HPDE6-E6E7 (cell line): ENCODE measurements at regions not wholly inside any gene's neighbourhood (a gene's known extent, or its start where the extent isn't known, plus 50 kb on each side); places are given as distances from the start of the nearest gene placed in this dataset.

Source experiments
- DNase-seq: peaks from one replicate; pipeline ENCODE4 v3.0.0; 2011; ENCODE audit warnings: missing footprints; ENCODE audit errors: extremely low spot score

DNA sequence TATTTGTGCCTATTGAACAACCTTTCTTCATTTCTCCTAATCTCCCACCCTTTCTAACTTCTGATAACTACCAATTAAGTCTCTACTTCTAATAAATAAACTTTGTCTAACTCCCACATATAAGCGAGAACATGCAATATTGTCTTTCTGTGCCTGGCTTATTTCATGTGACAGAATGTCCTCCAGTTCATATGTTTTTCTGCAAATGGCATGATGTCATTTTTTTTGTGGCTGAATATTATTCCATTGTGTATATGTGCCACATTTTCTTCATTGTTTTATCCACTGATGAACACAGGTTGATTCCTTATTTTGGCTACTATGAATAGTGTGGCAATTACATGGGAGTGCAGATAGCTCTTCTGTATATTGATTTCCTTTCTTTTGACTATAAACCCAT is 1041.5 kb upstream of the MANEA start:
- no peak for DNase-seq

DNA sequence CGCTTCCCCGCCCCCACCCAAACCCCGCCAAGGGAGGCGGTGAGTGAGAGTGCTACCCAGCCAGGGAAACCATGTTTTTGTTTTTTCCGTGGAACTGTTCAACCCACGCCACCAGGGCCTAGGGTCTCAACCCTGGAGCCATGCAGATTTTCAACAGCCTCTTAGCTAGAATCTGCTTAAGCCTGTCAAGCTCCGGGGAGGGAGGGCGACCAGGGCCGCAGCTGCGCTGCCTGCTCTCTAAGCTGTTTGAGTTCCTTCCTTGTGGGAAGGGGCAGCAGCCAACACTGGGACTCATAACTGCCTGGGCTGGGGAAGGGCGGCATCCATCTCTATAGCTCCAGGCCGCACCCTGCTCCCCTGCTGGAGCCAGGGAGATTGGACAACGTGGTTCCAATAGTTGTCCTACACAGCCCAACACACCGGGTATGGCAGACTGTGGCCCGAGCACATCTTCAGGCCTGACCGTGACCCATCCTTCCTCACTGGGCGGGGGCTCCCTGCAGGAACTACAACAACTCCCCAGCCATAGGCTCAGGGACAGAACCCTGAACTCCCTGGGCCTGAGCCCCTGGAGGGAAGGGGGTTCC is 1065.7 kb upstream of the MANEA start:
- no peak for DNase-seq

- DNase-seq: no peak
Measured at GRCh38 chr6:94510877-94511276, 1066.5 kb upstream of the MANEA start.

DNA sequence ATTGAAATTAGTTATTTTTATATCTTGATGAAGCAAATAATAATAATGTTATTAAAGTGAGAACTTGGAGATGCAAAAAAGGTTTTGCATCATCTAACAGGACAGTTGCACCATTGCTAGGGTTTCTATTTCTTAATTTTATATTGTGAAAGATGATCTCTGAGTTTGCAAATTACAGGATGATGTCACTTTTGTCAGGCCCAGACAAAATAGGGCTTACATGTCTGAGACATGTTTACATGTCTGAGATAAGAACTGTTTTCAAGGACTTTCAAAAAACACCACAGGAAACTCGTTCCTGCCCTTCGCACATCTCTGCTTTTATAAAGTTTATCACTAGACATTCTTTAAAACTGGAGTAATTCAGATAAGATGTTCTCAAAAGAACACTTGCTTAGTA is 1075.8 kb upstream of the MANEA start:
- no peak for DNase-seq

DNA sequence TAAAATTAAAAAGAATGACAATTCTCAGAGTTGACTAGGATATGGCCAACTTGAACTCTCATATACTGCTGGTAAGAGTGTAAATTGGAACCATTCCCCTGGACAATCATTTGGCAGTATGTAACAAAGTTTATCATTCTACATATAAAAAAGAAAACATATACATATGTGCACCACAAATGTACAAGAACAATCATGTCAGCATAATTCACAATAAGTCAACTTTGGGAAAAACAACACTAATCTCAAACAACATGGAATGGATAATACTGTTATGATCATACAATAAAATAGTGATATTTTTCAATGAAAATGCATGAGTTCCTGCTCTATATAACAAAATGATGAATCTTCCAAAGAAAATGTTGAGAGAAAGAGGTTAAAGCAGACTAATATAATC is 1078.7 kb upstream of the EPHA7 start:
- DNase-seq: no peak

- no peak for DNase-seq
Measured at GRCh38 chr6:94494500-94494899, 1075.1 kb upstream of the EPHA7 start.

DNA sequence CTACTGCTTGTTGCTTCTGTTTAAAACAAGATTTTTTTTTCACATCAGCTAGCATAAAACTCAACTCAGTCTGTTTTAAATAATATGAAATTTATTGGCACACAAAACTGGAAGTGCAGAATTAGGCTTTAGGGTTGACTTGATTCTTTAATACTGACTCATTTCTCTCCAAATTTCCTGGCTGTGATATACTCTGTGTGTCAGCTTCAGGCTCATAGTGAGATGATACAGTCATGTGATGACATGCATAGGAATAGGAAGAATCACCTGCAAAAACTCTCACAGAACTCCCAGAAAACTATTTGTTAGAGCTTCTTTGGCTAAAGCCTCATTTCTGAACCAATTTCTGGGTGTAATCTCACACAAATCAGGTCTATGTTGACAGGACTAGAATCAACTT is 1068.0 kb upstream of the EPHA7 start:
- DNase-seq: peak; percentile 7

DNA sequence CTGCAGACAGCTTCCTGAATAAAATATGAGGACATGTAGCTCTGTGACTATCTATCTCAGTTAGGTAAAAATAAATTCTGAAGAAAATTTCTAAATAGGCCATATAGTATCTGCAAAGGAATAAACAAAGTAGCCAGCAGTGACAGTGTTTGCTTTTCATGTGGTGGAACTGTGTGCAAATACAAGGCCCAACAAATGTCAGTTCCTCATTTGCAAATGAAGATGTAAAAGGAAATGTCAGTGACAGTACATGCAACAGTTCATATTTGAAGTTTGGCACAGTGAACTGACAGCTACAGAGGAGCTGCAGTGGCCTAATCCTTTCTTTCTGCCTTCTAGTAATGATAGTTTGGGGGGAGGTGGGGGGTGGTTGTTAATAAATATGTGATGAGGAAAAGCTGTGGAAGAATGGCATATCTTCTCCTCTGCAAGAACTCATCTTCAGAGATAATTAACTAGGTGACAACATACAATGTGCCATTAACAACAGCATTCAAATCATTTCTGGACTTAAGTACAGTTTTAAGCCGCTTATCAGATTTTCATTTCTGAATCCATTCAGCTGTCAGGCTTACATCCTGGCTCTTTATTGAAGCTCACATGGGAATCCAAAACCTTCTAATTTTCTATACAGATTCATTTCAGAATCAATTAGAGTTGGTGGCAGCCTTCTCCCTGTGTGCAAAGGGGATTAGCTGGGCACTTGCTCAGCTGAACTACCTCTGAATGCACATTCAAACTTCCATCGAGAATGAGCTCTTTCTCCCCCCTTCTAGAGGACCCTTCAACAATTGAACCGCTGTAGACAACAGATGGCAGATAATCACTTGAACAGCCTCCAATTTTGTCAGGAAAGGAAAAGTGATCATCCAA is 1059.0 kb upstream of the EPHA7 start:
- no peak for DNase-seq

GRCh38 chr6:94468830-94469229 is 1049.5 kb upstream of the EPHA7 start:
- DNase-seq: no peak

DNA sequence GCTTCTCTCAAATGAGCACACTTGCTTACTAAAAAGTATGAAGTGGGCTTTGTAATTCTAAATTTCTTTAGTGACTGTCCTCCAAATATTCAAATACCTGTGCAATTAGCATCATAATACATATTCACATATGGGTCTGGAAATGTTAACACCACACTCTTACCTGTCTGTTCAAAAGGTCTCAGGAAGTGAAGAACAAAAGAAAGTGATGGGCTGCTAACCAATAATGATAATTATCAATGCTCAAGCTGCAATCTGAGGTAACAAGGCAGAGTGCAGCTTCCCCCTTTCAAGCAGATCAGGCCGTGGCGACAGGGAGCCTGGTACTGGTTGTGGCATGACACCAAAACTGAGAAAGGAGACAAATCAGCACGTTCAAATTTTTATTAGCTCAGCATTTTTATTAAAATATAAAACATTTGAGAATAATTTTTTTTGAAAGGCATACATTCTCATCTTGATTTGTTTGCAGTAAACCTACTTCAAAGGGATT is 1044.7 kb upstream of the EPHA7 start:
- no peak for DNase-seq

DNA sequence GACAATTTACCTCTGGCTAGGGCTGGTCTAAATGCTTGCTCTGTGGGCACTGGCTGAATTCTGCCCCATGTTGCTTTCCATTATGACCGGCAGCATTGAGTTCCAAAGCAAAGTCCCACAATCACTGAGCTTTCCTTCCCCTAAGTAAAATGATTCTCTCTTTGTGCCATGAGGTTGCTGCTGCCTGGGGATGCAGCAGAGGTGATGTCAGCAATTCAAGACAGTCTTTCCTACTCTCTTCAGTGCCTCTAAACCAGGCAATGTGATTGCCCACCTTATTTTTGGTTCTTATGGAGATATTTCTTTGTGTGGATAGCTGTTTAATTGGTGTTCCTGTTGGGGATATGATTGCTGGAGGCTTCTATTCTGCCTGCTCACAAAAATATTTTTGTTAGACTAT is 1043.9 kb upstream of the EPHA7 start:
- no peak for DNase-seq

GRCh38 chr6:94462231-94462630 is 1042.9 kb upstream of the EPHA7 start:
- DNase-seq: no peak

DNA sequence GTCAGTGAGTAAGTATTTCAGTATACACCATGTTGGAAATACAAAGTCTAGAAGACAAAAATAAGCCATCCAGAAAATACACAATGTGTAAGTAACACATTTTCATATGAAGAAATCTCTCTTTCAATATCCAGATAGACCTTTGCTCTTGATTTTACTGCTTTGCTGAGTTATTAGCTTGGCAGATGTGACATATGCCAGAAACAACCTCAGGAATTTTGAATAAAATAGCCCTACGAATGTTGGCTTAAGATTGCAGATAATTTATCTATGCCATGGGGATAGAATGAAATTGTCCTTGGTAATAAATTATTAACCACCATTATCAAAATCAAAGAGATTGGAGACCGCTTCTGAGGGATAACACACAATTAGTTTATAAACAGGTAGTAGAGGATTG is 1036.9 kb upstream of the EPHA7 start:
- no peak for DNase-seq

GRCh38 chr6:94454231-94454630 is 1034.9 kb upstream of the EPHA7 start:
- no peak for DNase-seq

GRCh38 chr6:94446120-94446519 is 1026.8 kb upstream of the EPHA7 start:
- DNase-seq: no peak

DNA sequence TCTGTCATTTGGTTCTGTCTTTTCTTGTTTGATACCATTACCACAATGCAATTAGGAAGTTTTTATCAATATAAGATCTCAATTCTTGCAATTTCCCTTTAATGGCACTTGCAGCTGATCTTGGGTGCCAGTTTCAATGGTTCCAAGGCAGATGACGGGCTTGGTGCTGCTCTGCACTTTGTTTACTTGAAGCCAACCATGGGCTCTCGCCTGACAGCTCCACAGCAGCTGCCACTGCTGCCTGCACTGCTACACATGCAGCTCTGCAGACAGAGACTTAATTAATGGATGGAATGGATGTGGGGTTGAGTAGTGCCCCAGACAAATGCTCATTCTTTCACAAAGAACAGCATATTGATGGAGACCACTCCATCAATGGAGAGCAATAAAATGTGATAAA is 1024.3 kb upstream of the EPHA7 start:
- no peak for DNase-seq

- no peak for DNase-seq
Measured at GRCh38 chr6:94424692-94425091, 1005.3 kb upstream of the EPHA7 start.

- DNase-seq: no peak
Measured at GRCh38 chr6:94417363-94417762, 998.0 kb upstream of the EPHA7 start.

GRCh38 chr6:94414041-94414440 is 994.7 kb upstream of the EPHA7 start:
- DNase-seq: no peak

DNA sequence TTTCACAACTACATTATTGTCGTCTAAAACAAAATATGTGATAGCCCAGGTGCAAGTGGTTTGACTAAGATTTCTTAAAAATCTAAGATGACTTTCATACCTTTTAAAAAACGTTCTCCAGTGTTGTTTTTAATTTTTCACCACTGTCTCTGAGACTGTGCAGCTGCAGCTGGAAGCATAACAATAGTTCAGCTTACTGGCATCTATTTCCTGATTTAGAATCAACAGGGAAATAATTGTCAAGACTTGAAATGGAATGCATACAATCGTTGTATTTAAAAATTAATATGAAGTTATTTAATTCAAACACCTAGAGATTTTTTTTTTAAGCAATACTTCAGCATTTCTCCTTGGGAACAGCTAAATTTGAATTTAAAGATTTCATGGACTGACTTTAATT is 982.0 kb upstream of the EPHA7 start:
- DNase-seq: no peak

DNA sequence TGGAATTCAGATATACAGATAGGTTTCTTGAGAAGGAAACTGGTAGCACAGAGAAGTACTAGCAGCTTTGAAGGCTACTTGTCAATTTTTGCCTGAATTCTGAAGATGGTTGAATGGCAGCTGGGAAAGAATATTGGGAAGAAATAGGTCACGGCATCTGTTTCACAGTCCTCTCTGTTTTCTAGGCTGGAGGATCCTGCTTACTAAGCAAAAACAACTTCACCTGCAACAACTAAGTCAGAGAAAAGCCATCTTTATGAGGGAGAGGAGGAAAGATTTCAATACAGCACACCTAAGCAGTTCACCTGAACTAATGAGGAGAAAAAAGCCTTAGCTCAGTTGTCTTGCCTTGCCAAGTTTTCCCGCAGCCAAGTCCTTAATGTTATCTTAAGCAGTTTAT is 975.5 kb upstream of the EPHA7 start:
- no peak for DNase-seq

DNA sequence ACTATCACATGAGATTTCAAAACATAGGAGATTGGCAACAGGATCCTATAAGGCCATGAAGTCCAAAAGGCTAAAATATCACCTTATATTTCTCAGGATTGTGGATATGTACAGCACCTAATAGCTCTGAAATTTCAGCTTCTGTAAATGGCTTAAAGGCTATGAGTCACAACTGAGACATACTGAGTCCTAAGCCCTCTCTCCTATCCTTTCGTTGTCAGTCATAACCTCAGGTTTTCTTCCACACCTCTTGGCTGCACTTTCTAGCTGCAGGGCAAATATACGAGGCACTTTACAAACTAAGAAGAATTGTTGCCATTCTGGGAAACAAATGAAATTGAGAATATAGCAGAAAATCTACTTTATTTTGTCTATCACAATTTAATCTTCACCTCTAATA is 969.9 kb upstream of the EPHA7 start:
- DNase-seq: peak; percentile 60

DNA sequence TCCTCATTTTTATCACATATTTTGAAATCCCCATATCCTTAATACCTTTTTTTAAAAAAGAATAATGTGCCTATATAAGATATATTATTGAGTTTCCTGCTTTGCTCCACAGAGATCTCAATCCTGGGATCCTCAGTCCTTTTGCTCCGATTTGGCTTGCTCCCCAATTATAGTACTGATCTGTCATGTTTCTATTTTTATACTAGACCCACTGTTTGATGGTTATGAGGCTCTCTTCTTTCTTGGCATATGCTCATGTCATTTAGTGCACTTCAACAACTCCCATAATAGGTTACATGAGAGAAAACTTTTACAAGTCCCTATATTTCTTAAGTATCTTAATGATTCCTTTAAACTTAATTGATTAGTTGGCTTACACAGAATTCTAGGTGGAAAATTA is 958.5 kb upstream of the EPHA7 start:
- no peak for DNase-seq
